Endothelial cell of umbilical vein (primary cell): ENCODE measurements at regions not wholly inside any gene's neighbourhood (a gene's known extent, or its start where the extent isn't known, plus 50 kb on each side); places are given as distances from the start of the nearest gene placed in this dataset.

Experiments used
- BruUV-seq: library from RNA; stranded (reverse); fragments of 400-500 nt; replicated peaks from 2 replicates; lab custom pipeline; 2021; lab: Mats Ljungman, UMichigan
- CTCF ChIA-PET: fragments of 300-600, 350-600 bp; sonication (Branson Sonifier 250); formaldehyde crosslinking; loops from one replicate; lab custom pipeline; 2021; ENCODE audit warnings: antibody characterized with exemption, inconsistent platforms; lab: Charles Lee
- POLR2A ChIA-PET: fragments of 300-600, 350-600 bp; sonication (Branson Sonifier 250); formaldehyde crosslinking; loops from one replicate; lab custom pipeline; 2021; ENCODE audit warnings: antibody characterized with exemption, inconsistent platforms; lab: Charles Lee
- DNase-seq: peaks from one replicate; pipeline ENCODE4 v3.0.0-alpha.2; 2011; ENCODE audit warnings: low read depth, low spot score
- FAIRE-seq: peaks from 2 replicates; lab custom pipeline; 2011; peaks lifted over from hg19 to GRCh38; lab: Jason Lieb, UNC
- H2AFZ ChIP-seq: 2 replicates; pipeline ENCODE4 v1.6.0; 2012; ENCODE audit warnings: low read depth, low read length, control low read depth, inconsistent platforms
- H3K27ac ChIP-seq: 2 replicates; pipeline ENCODE4 v1.5.1; 2011; ENCODE audit warnings: low read depth, mild to moderate bottlenecking, control low read depth, low read length, moderate library complexity; ENCODE audit not compliant: insufficient read depth
- H3K27me3 ChIP-seq, 2 experiments: 2 replicates each; pipeline versions ENCODE4 v1.6.0 to v1.6.1; 2011; ENCODE audit warnings: low read length in 2 of 2, mixed read lengths in 1 of 2; ENCODE audit not compliant: control insufficient read depth in 2 of 2, insufficient read depth in 2 of 2
- H3K36me3 ChIP-seq, 2 experiments: 2 replicates in 1 of 2; 3 replicates in 1 of 2; pipeline ENCODE4 v1.5.1; 2011; ENCODE audit warnings: low read length in 2 of 2, mild to moderate bottlenecking in 1 of 2, moderate library complexity in 1 of 2; ENCODE audit not compliant: control insufficient read depth in 2 of 2, insufficient read depth in 2 of 2; ENCODE audit errors: extremely low read depth in 1 of 2
- H3K4me1 ChIP-seq: 3 replicates; pipeline ENCODE4 v1.5.1; 2011; ENCODE audit warnings: mild to moderate bottlenecking, low read length; ENCODE audit not compliant: control insufficient read depth, insufficient read depth; ENCODE audit errors: extremely low read depth
- H3K4me2 ChIP-seq: 2 replicates; pipeline ENCODE4 v1.6.1; 2011; ENCODE audit warnings: low read length, control low read depth, mixed read lengths; ENCODE audit not compliant: insufficient read depth
- H3K4me3 ChIP-seq, 3 experiments: fragments of 200-600 bp in 1 of 3; sonication (generic), shearing (Covaris generic) in 1 of 3; replicated peaks in 1 of 3; 2 replicates each; pipeline ENCODE4 v1.5.1; 2011 to 2016; ENCODE audit warnings: control low read depth in 3 of 3, low read length in 3 of 3, mild to moderate bottlenecking in 2 of 3, inconsistent platforms in 1 of 3, low read depth in 1 of 3, moderate library complexity in 1 of 3; ENCODE audit not compliant: insufficient read depth in 1 of 3
- H3K79me2 ChIP-seq: 2 replicates; pipeline ENCODE4 v1.6.0; 2012; ENCODE audit warnings: low read length, inconsistent platforms; ENCODE audit not compliant: control insufficient read depth, insufficient read depth
- H3K9ac ChIP-seq: replicated peaks from 2 replicates; pipeline ENCODE3; 2011; ENCODE audit warnings: low read length, control low read depth; ENCODE audit not compliant: insufficient read depth; ENCODE audit errors: extremely low read depth
- H3K9me1 ChIP-seq: replicated peaks from 3 replicates; pipeline ENCODE4 v1.6.0; 2011; ENCODE audit warnings: mild to moderate bottlenecking, low read length; ENCODE audit not compliant: control insufficient read depth, insufficient read depth; ENCODE audit errors: extremely low read depth
- H3K9me3 ChIP-seq: replicated peaks from 2 replicates; pipeline ENCODE4 v1.5.1; 2012; ENCODE audit warnings: low read length, inconsistent platforms; ENCODE audit not compliant: control insufficient read depth, insufficient read depth
- H4K20me1 ChIP-seq: replicated peaks from 2 replicates; pipeline ENCODE3; 2011; ENCODE audit warnings: mild to moderate bottlenecking, low read length; ENCODE audit not compliant: control insufficient read depth, insufficient read depth; ENCODE audit errors: extremely low read depth
- CTCF ChIP-seq, 2 donors: IDR thresholded peaks; 1 replicate in 1 of 2; 2 replicates in 1 of 2; pipeline ENCODE4 v1.5.1; 2011; ENCODE audit warnings: low read length in 2 of 2, mild to moderate bottlenecking in 2 of 2, moderate library complexity in 2 of 2, control low read depth in 1 of 2, inconsistent platforms in 1 of 2, low read depth in 1 of 2; ENCODE audit not compliant: insufficient read depth in 1 of 2; ENCODE audit errors: extremely low read depth in 1 of 2
- EZH2 ChIP-seq: IDR thresholded peaks from 2 replicates; pipeline ENCODE4 v1.6.1; 2012; ENCODE audit warnings: borderline replicate concordance, low read depth, mild to moderate bottlenecking, moderate library complexity, low read length, inconsistent platforms; ENCODE audit not compliant: severe bottlenecking
- FOS ChIP-seq: IDR thresholded peaks from 2 replicates; pipeline ENCODE4 v1.6.1; 2011; ENCODE audit warnings: mild to moderate bottlenecking, low read length, moderate library complexity, borderline replicate concordance; ENCODE audit not compliant: insufficient read depth
- GATA2 ChIP-seq: IDR thresholded peaks from 2 replicates; pipeline ENCODE4 v1.7.0; 2011; ENCODE audit warnings: low read depth, mild to moderate bottlenecking, moderate library complexity, mixed read lengths, low read length; ENCODE audit not compliant: insufficient read length, insufficient read depth
- JUN ChIP-seq: IDR thresholded peaks from 2 replicates; pipeline ENCODE4 v1.6.1; 2011; ENCODE audit warnings: borderline replicate concordance, low read depth; ENCODE audit not compliant: insufficient read length, insufficient read depth
- MAX ChIP-seq: IDR thresholded peaks from 2 replicates; pipeline ENCODE4 v1.6.1; 2011; ENCODE audit not compliant: insufficient read depth, insufficient read length
- MYC ChIP-seq: IDR thresholded peaks from one replicate; pipeline ENCODE4 v1.6.1; 2011; ENCODE audit warnings: mild to moderate bottlenecking, low read depth, low read length
- POLR2A ChIP-seq: IDR thresholded peaks from 2 replicates; pipeline ENCODE4 v1.6.1; 2012; ENCODE audit warnings: low read depth, mild to moderate bottlenecking, control low read depth, low read length
- POLR2AphosphoS5 ChIP-seq: IDR thresholded peaks from 2 replicates; pipeline ENCODE4 v1.6.1; 2012; ENCODE audit warnings: low read depth, mild to moderate bottlenecking, control low read depth, low read length, moderate library complexity; ENCODE audit not compliant: insufficient read depth
- dilution Hi-C: fragments of 300-500 bp; cut with MboI; formaldehyde crosslinking; loops from one replicate; pipeline ENCODE4 v1.15.0; 2019; ENCODE audit warnings: low sequenced_read_pairs; ENCODE audit not compliant: extremely low pct_ligation_motif_present
- intact Hi-C: fragments of 100-400 bp; cut with micrococcal nuclease; formaldehyde crosslinking; loops from one replicate; pipeline ENCODE4 v1.10.0; 2022

- peaks cover 17% of the 10 kb centered on the region for H3K4me1 ChIP-seq
- H3K27me3 ChIP-seq: no peaks in the 10 kb centered on the region
- no peak overlapping the region for H2AFZ ChIP-seq
- ChIA-PET CTCF (no interaction called here), POLR2A (no interaction called here)
- TF ChIP-seq POLR2A: no peak
- H3K4me3 ChIP-seq: no peak overlapping the region
- H4K20me1 ChIP-seq: no peaks in the 10 kb centered on the region
- no peaks in the 10 kb centered on the region for H3K9me3 ChIP-seq
- H3K9ac ChIP-seq: no peak overlapping the region
- DNase-seq: no peak
- no peak for FAIRE-seq
- dilution Hi-C loops: no loop called here
- H3K79me2 ChIP-seq: no peaks in the 10 kb centered on the region
- no peaks in the 10 kb centered on the region for H3K9me1 ChIP-seq
- no peak overlapping the region for H3K27ac ChIP-seq
- no peaks in the 10 kb centered on the region for H3K36me3 ChIP-seq
- intact Hi-C loops: loop anchor here (1.0 kb wide), 1 partner anchor 20 kb away; no protein-coding TSS in a partner anchor
- H3K4me2 ChIP-seq: no peak overlapping the region
- BruUV-seq: no TSS peak
Observed at GRCh38 chr13:39821977-39822376, 166.5 kb downstream of the COG6 start.

- DNase-seq (peak; percentile 16), FAIRE-seq (no peak)
- H2AFZ ChIP-seq: no peak overlapping the region
- no TSS peak for BruUV-seq
- H3K9me3 ChIP-seq: no peaks in the 10 kb centered on the region
- dilution Hi-C loops (no loop called here), intact Hi-C loops (loop anchor here (1.0 kb wide), 1 partner anchor 20 kb away; no protein-coding TSS in a partner anchor)
- no peaks in the 10 kb centered on the region for H3K27me3 ChIP-seq
- H3K27ac ChIP-seq: no peak overlapping the region
- H3K4me2 ChIP-seq: no peak overlapping the region
- no peak overlapping the region for H3K4me3 ChIP-seq
- no peak overlapping the region for H3K9ac ChIP-seq
- H4K20me1 ChIP-seq: no peaks in the 10 kb centered on the region
- ChIA-PET POLR2A (no interaction called here), CTCF (no interaction called here)
- TF ChIP-seq FOS (no peak), CTCF (IDR thresholded peaks at IDR 0.05; ENCODE audit: extremely low read depth in 1 of 2, insufficient read depth in 1 of 2, low read depth in 1 of 2, low read length in 2 of 2) (no peak), JUN (no peak), EZH2 (no peak), MAX (no peak), POLR2A (no peak), GATA2 (no peak), POLR2AphosphoS5 (no peak), MYC (no peak)
- H3K79me2 ChIP-seq: no peaks in the 10 kb centered on the region
- no peaks in the 10 kb centered on the region for H3K36me3 ChIP-seq
- H3K4me1 ChIP-seq: peaks cover 17% of the 10 kb centered on the region
- H3K9me1 ChIP-seq: no peaks in the 10 kb centered on the region
Observed at GRCh38 chr13:39822437-39822836, 167.0 kb downstream of the COG6 start.
